Loucy (cell line): ENCODE measurements at regions not wholly inside any gene's neighbourhood (a gene's known extent, or its start where the extent isn't known, plus 50 kb on each side); places are given as distances from the start of the nearest gene placed in this dataset.

ENCODE experiments used
- H2AFZ ChIP-seq: fragments of 200-600 bp; sonication (generic); 2 replicates; pipeline ENCODE4 v1.6.0; 2016; ENCODE audit warnings: antibody characterized with exemption, mild to moderate bottlenecking, low read length, moderate library complexity
- H3F3A ChIP-seq: fragments of 200-600 bp; 2 replicates; pipeline ENCODE4 v1.6.0; 2016; ENCODE audit warnings: antibody characterized with exemption, low read depth, mild to moderate bottlenecking
- H3K27me3 ChIP-seq: fragments of 200-600 bp; sonication (generic); 2 replicates; pipeline ENCODE4 v1.6.1; 2014; ENCODE audit warnings: low read length, mild to moderate bottlenecking; ENCODE audit not compliant: insufficient read depth, poor library complexity, severe bottlenecking
- H3K36me3 ChIP-seq: fragments of 200-600 bp; sonication (generic); 2 replicates; pipeline ENCODE4 v1.6.1; 2016; ENCODE audit warnings: low read length; ENCODE audit not compliant: insufficient read depth
- H3K4me1 ChIP-seq: fragments of 200-600 bp; sonication (generic); 2 replicates; pipeline ENCODE4 v1.5.1; 2014; ENCODE audit warnings: low read length, mild to moderate bottlenecking; ENCODE audit not compliant: insufficient read depth, poor library complexity, severe bottlenecking
- H3K4me2 ChIP-seq: fragments of 200-600 bp; sonication (generic); 2 replicates; pipeline ENCODE4 v1.6.0; 2014; ENCODE audit warnings: antibody characterized with exemption, low read length, low read depth, mild to moderate bottlenecking; ENCODE audit not compliant: poor library complexity, severe bottlenecking
- H3K4me3 ChIP-seq: fragments of 200-600 bp; sonication (generic); 2 replicates; pipeline ENCODE4 v1.5.1; 2014; ENCODE audit warnings: low read length, mild to moderate bottlenecking, mixed read lengths; ENCODE audit not compliant: poor library complexity, severe bottlenecking
- H3K79me2 ChIP-seq: fragments of 200-600 bp; sonication (generic); 2 replicates; pipeline ENCODE4 v1.6.1; 2014; ENCODE audit warnings: low read length; ENCODE audit not compliant: insufficient read depth
- H3K9ac ChIP-seq: fragments of 200-600 bp; sonication (generic); 2 replicates; pipeline ENCODE4 v1.6.0; 2014; ENCODE audit warnings: mild to moderate bottlenecking, low read depth, low read length, moderate library complexity; ENCODE audit not compliant: poor library complexity, severe bottlenecking
- H3K9me2 ChIP-seq: fragments of 200-600 bp; sonication (generic); replicated peaks from 2 replicates; pipeline ENCODE4 v1.6.1; 2016; ENCODE audit warnings: low read depth, low read length, mixed read lengths
- H3K9me3 ChIP-seq: fragments of 200-600 bp; sonication (generic); 2 replicates; pipeline ENCODE4 v1.6.1; 2014; ENCODE audit warnings: mild to moderate bottlenecking, antibody characterized with exemption, low read length, low read depth; ENCODE audit not compliant: insufficient read depth
- H4K20me1 ChIP-seq: fragments of 200-600 bp; sonication (generic); 2 replicates; pipeline ENCODE4 v1.6.0; 2014; ENCODE audit warnings: antibody characterized with exemption, low read length, mild to moderate bottlenecking; ENCODE audit not compliant: insufficient read depth, poor library complexity, severe bottlenecking
- CTCF ChIP-seq: fragments of 200-600 bp; sonication (generic); conservative IDR thresholded peaks from 2 replicates; pipeline ENCODE4 v1.5.1; 2014; ENCODE audit warnings: mild to moderate bottlenecking, antibody characterized with exemption, low read length
- EZH2phosphoT487 ChIP-seq: fragments of 200-600 bp; IDR thresholded peaks from 2 replicates; pipeline ENCODE4 v1.6.1; 2018; ENCODE audit warnings: antibody characterized with exemption, mild to moderate bottlenecking, moderate library complexity, borderline replicate concordance

DNA sequence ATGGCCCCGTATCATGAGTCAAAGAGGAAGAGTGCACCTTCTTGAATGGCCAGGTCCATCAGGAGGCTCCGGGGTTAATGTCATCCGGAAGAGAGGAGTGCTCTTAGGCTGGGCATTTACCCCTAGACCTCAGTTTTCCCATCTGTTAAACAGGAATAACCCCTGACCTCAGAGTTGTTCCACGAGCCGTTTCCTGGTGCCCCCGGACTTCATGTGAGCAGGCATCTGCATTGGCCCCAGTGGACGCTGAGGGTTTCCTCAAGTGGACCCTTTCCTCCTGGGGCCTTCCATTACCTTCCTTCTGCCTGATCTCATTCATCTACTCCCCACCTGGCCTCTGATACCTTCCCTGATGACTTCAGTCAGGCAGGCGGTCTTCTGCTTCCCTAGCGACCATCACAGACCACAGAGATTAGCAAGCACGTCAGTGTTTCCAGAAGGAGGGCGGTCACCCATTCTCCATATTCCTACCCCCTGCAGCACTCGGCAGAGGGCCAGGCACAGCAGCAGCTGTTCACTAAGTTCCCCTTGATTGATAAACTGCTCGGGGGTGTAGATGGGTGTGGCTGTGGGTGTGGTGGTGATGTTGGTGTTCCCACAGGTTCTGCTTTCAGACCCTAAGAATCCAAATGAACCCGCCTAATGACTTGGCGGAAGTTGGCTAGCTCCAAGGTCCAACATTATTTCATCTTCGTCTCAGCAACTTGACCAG is 346.6 kb upstream of the TNRC6C start:
- no peaks in the 10 kb centered on the region for H3K9me2 ChIP-seq
- H3K79me2 ChIP-seq: no peaks in the 10 kb centered on the region
- H3K9ac ChIP-seq: no peak overlapping the region
- H2AFZ ChIP-seq: no peak overlapping the region
- H3K9me3 ChIP-seq: no peaks in the 10 kb centered on the region
- H3K4me2 ChIP-seq: no peak overlapping the region
- TF ChIP-seq CTCF (no peak), EZH2phosphoT487 (no peak)
- H3K36me3 ChIP-seq: no peaks in the 10 kb centered on the region
- no peaks in the 10 kb centered on the region for H4K20me1 ChIP-seq
- no peak overlapping the region for H3K4me3 ChIP-seq
- no peaks in the 10 kb centered on the region for H3K27me3 ChIP-seq
- H3F3A ChIP-seq: no peaks in the 10 kb centered on the region
- peaks cover 37% of the 10 kb centered on the region for H3K4me1 ChIP-seq

- Histone ChIP-seq H3K36me3 (no peaks in the 10 kb centered on the region), H3K27me3 (no peaks in the 10 kb centered on the region), H3K9ac (no peak overlapping the region), H3K4me2 (no peak overlapping the region), H2AFZ (peak overlapping the region; percentile 31; the same call in 1 of the 2 replicates), H3F3A (no peaks in the 10 kb centered on the region), H3K79me2 (no peaks in the 10 kb centered on the region), H3K9me3 (no peaks in the 10 kb centered on the region), H3K4me1 (peaks cover 46% of the 10 kb centered on the region), H3K4me3 (no peak overlapping the region), H3K9me2 (no peaks in the 10 kb centered on the region), H4K20me1 (no peaks in the 10 kb centered on the region)
- TF ChIP-seq EZH2phosphoT487: no peak
- TF ChIP-seq CTCF: no peak
Measured at GRCh38 chr17:77613218-77613617, 345.3 kb upstream of the TNRC6C start.

GRCh38 chr17:77613627-77614026 is 344.9 kb upstream of the TNRC6C start:
- H4K20me1 ChIP-seq: no peaks in the 10 kb centered on the region
- no peak overlapping the region for H3K4me3 ChIP-seq
- H3K9me3 ChIP-seq: no peaks in the 10 kb centered on the region
- H3K9me2 ChIP-seq: no peaks in the 10 kb centered on the region
- TF ChIP-seq EZH2phosphoT487 (no peak), CTCF (no peak)
- no peaks in the 10 kb centered on the region for H3K27me3 ChIP-seq
- no peaks in the 10 kb centered on the region for H3F3A ChIP-seq
- H3K36me3 ChIP-seq: no peaks in the 10 kb centered on the region
- no peak overlapping the region for H3K4me2 ChIP-seq
- no peaks in the 10 kb centered on the region for H3K79me2 ChIP-seq
- H3K9ac ChIP-seq: no peak overlapping the region
- peaks cover 50% of the 10 kb centered on the region for H3K4me1 ChIP-seq
- peak overlapping the region; percentile 31; the same call in 1 of the 2 replicates for H2AFZ ChIP-seq
